Peyer's patch (tissue), 4 donors: ENCODE measurements at regions not wholly inside any gene's neighbourhood (a gene's known extent, or its start where the extent isn't known, plus 50 kb on each side); places are given as distances from the start of the nearest gene placed in this dataset.

Experiments used
- DNase-seq, 3 donors: peaks; one replicate each; pipeline ENCODE4 v3.0.0-alpha.2; 2017 to 2019
- H3K27ac ChIP-seq, 4 donors: fragments of 200-600 bp; sonication (generic); one replicate each; pipeline ENCODE4 v1.5.1; 2016 to 2019
- H3K27me3 ChIP-seq, 2 donors: fragments of 200-600 bp; sonication (generic); one replicate each; pipeline ENCODE4 v1.5.1; 2019
- H3K36me3 ChIP-seq, 3 donors: fragments of 200-600 bp; sonication (generic); one replicate each; pipeline ENCODE4 v1.5.1; 2016 to 2019
- H3K4me1 ChIP-seq, 4 donors: fragments of 200-600 bp; sonication (generic); one replicate each; pipeline ENCODE4 v1.5.1; 2016 to 2019
- H3K4me3 ChIP-seq, 4 donors: fragments of 200-600 bp; sonication (generic); 1 replicate in 3 of 4; 2 replicates in 1 of 4; pipeline ENCODE4 v1.5.1; 2016 to 2019; ENCODE audit warnings: mild to moderate bottlenecking in 1 of 4
- H3K9me3 ChIP-seq, 4 donors: fragments of 200-600 bp; sonication (generic); one replicate each; pipeline ENCODE4 v1.5.1; 2016 to 2019; ENCODE audit warnings: mild to moderate bottlenecking in 1 of 4
- CTCF ChIP-seq, 6 experiments: fragments of 450-650 bp in 4 of 6; fragments of 200-600 bp in 2 of 6; sonication (generic) in 1 of 6; IDR thresholded peaks; one replicate each; pipeline ENCODE4 v1.5.1; 2017 to 2019; ENCODE audit warnings: antibody characterized with exemption in 6 of 6, mild to moderate bottlenecking in 3 of 6, moderate library complexity in 1 of 6
- POLR2A ChIP-seq, 2 donors: fragments of 450-650 bp; IDR thresholded peaks; one replicate each; pipeline ENCODE4 v1.5.1; 2017; ENCODE audit warnings: antibody characterized with exemption in 2 of 2, mild to moderate bottlenecking in 2 of 2, moderate library complexity in 2 of 2

- Histone ChIP-seq H3K27me3 (no peaks in the 10 kb centered on the region), H3K9me3 (no peaks in the 10 kb centered on the region), H3K27ac (no peak overlapping the region), H3K36me3 (no peaks in the 10 kb centered on the region), H3K4me3 (no peak overlapping the region), H3K4me1 (no peaks in the 10 kb centered on the region)
- no peak for TF ChIP-seq CTCF (IDR thresholded peaks at IDR 0.05)
- no peak for TF ChIP-seq POLR2A (IDR thresholded peaks at IDR 0.05)
- DNase-seq: no peak
Measured at GRCh38 chr10:4639960-4640359, 186.0 kb upstream of the AKR1E2 start.

GRCh38 chr10:4638099-4638498 is 187.9 kb upstream of the AKR1E2 start:
- Histone ChIP-seq H3K4me3 (no peak overlapping the region), H3K4me1 (no peaks in the 10 kb centered on the region), H3K27ac (no peak overlapping the region), H3K27me3 (no peaks in the 10 kb centered on the region), H3K9me3 (no peaks in the 10 kb centered on the region), H3K36me3 (no peaks in the 10 kb centered on the region)
- DNase-seq: no peak
- TF ChIP-seq CTCF (IDR thresholded peaks at IDR 0.05) (no peak), POLR2A (IDR thresholded peaks at IDR 0.05) (no peak)

GRCh38 chr10:4637657-4638056 is 188.3 kb upstream of the AKR1E2 start:
- TF ChIP-seq CTCF (IDR thresholded peaks at IDR 0.05): no peak
- TF ChIP-seq POLR2A (IDR thresholded peaks at IDR 0.05): no peak
- H3K27me3 ChIP-seq: no peaks in the 10 kb centered on the region
- H3K9me3 ChIP-seq: no peaks in the 10 kb centered on the region
- H3K4me3 ChIP-seq: no peak overlapping the region
- DNase-seq: no peak
- no peaks in the 10 kb centered on the region for H3K4me1 ChIP-seq
- no peaks in the 10 kb centered on the region for H3K36me3 ChIP-seq
- H3K27ac ChIP-seq: no peak overlapping the region

GRCh38 chr10:4635883-4636282 is 190.1 kb upstream of the AKR1E2 start:
- Histone ChIP-seq H3K27me3 (no peaks in the 10 kb centered on the region), H3K4me3 (no peak overlapping the region), H3K9me3 (no peaks in the 10 kb centered on the region), H3K4me1 (no peaks in the 10 kb centered on the region), H3K27ac (no peak overlapping the region), H3K36me3 (no peaks in the 10 kb centered on the region)
- TF ChIP-seq POLR2A (IDR thresholded peaks at IDR 0.05) (no peak), CTCF (IDR thresholded peaks at IDR 0.05) (no peak)
- DNase-seq: no peak

- DNase-seq: no peak
- no peaks in the 10 kb centered on the region for H3K4me1 ChIP-seq
- H3K27ac ChIP-seq: no peak overlapping the region
- no peaks in the 10 kb centered on the region for H3K27me3 ChIP-seq
- no peaks in the 10 kb centered on the region for H3K36me3 ChIP-seq
- no peak overlapping the region for H3K4me3 ChIP-seq
- TF ChIP-seq CTCF (IDR thresholded peaks at IDR 0.05): no peak
- no peak for TF ChIP-seq POLR2A (IDR thresholded peaks at IDR 0.05)
- H3K9me3 ChIP-seq: no peaks in the 10 kb centered on the region
Measured at GRCh38 chr10:4635388-4635787, 190.6 kb upstream of the AKR1E2 start.

- DNase-seq: no peak
- TF ChIP-seq POLR2A (IDR thresholded peaks at IDR 0.05): no peak
- TF ChIP-seq CTCF (IDR thresholded peaks at IDR 0.05): no peak
Measured at GRCh38 chr10:4633776-4634175, 192.2 kb upstream of the AKR1E2 start.

More at GRCh38 chr10:4633776-4634175, 192.2 kb upstream of the AKR1E2 start:
- H3K4me1 ChIP-seq: no peaks in the 10 kb centered on the region
- H3K4me3 ChIP-seq: no peak overlapping the region
- H3K36me3 ChIP-seq: no peaks in the 10 kb centered on the region
- no peaks in the 10 kb centered on the region for H3K9me3 ChIP-seq
- H3K27ac ChIP-seq: no peak overlapping the region
- no peaks in the 10 kb centered on the region for H3K27me3 ChIP-seq
